ENCODE measurements at regions not wholly inside any gene's neighbourhood (a gene's known extent, or its start where the extent isn't known, plus 50 kb on each side); places are given as distances from the start of the nearest gene placed in this dataset.

DNA sequence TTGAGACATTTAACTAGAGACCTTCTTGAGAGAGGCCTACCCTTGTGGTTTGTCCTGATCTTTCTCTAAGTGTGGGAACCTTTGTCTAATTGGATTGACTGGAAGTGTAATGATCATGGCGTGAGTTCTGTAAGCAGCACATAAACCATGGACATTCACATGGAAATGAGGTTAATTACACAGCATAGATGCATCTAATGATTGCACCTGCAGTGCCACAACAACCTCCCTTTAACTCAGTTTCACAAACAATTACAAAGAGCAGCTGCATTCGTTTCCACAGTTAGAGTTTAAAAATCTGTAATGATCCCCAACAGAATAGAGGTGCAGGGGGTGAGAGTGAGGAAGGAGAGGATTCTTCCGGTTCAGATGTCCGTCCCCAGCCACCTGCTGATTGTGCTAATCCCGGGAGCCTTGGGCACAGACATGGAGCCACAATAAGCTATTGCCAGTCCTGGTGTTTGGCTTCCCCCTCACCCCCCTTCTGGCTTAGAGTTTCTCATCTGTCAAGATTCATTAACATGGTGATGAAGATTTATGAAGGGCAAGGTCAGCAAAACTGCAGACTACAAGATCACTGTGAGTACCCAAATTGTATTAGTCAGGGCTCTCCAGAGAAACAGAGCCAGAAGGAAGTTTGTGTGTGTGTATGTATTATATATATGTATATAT lies 659.2 kb upstream of the SOX9 start:
- Histone ChIP-seq H3K27me3 (no peaks in the 10 kb centered on the region), H3K4me3 (no peak overlapping the region), H3K36me3 (no peaks in the 10 kb centered on the region), H3K4me1 (no peaks in the 10 kb centered on the region), H3K9me3 (no peaks in the 10 kb centered on the region), H3K27ac (no peak overlapping the region)
- ATAC-seq (no peak), DNase-seq (no peak)
- intact Hi-C loops (cut with DNase I) = loop anchor here in 6 of 10 donors (5.0 to 10.0 kb wide), 3 partner anchors 344 to 633 kb away; no protein-coding TSS in a partner anchor
- TF ChIP-seq, protein P1, sequence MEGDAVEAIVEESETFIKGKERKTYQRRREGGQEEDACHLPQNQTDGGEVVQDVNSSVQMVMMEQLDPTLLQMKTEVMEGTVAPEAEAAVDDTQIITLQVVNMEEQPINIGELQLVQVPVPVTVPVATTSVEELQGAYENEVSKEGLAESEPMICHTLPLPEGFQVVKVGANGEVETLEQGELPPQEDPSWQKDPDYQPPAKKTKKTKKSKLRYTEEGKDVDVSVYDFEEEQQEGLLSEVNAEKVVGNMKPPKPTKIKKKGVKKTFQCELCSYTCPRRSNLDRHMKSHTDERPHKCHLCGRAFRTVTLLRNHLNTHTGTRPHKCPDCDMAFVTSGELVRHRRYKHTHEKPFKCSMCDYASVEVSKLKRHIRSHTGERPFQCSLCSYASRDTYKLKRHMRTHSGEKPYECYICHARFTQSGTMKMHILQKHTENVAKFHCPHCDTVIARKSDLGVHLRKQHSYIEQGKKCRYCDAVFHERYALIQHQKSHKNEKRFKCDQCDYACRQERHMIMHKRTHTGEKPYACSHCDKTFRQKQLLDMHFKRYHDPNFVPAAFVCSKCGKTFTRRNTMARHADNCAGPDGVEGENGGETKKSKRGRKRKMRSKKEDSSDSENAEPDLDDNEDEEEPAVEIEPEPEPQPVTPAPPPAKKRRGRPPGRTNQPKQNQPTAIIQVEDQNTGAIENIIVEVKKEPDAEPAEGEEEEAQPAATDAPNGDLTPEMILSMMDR (IDR thresholded peaks at IDR 0.05) = no peak
- WGBS, 2 donors = 84 to 87% methylated on average over 5 of the region's 5 CpGs

DNA sequence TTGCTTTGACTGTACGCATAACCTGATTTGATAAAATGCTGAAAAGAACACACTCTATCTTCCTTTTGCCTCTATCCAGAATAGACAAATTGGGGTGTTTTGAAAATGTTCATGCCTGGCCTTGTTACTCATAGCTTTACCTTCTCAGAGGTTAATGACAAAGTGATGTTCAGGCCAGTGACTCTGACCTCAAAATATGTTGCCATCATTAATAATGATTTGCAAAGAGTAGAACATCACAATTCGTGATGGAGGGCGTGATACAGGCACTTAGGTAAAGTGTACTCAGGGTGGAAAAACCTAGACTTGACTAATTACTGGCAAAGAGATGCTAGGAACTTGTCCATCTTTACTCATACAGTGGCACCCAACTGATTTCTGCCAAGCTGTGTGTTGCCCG lies 656.6 kb upstream of the SOX9 start:
- 82 to 84% methylated on average over 4 of the region's 4 CpGs for WGBS, 2 donors
- ATAC-seq (no peak), DNase-seq (no peak)
- no peaks in the 10 kb centered on the region for H3K27me3 ChIP-seq
- H3K4me3 ChIP-seq = no peak overlapping the region
- no peaks in the 10 kb centered on the region for H3K36me3 ChIP-seq
- intact Hi-C loops (cut with DNase I) = loop anchor here in 6 of 10 donors (5.0 to 10.0 kb wide), 3 partner anchors 347 to 631 kb away; no protein-coding TSS in a partner anchor
- no peaks in the 10 kb centered on the region for H3K9me3 ChIP-seq
- TF ChIP-seq, protein P1 (IDR thresholded peaks at IDR 0.05) = no peak
- H3K27ac ChIP-seq = no peak overlapping the region
- H3K4me1 ChIP-seq = no peaks in the 10 kb centered on the region

DNA sequence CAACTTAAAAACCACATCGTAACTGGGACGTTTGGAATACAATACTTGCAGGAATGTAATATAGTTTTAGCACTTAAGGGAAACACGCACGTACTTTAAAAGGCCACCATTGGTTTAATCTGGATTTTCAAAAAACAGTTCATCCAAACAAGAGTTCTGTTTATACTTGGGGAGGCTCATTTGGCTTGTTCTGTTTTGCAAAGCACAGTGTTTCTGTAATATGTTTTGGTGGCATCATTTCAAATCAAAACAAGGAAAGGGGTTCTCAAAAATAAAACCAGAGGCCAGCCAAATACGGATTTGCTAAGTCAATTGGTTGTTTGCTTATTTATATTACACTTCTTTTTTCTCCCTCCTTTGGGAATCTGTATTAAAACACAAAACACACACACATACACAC lies 656.1 kb upstream of the SOX9 start:
- intact Hi-C loops (cut with DNase I) = loop anchor here in 6 of 10 donors (5.0 to 10.0 kb wide), 3 partner anchors 347 to 630 kb away; no protein-coding TSS in a partner anchor
- ATAC-seq (no peak), DNase-seq (no peak)
- no peaks in the 10 kb centered on the region for H3K36me3 ChIP-seq
- H3K9me3 ChIP-seq = no peaks in the 10 kb centered on the region
- TF ChIP-seq, protein P1 (IDR thresholded peaks at IDR 0.05) = no peak
- H3K4me1 ChIP-seq = no peaks in the 10 kb centered on the region
- 83 to 89% methylated on average over 5 of the region's 5 CpGs for WGBS, 2 donors
- no peak overlapping the region for H3K4me3 ChIP-seq
- H3K27ac ChIP-seq = no peak overlapping the region
- no peaks in the 10 kb centered on the region for H3K27me3 ChIP-seq

DNA sequence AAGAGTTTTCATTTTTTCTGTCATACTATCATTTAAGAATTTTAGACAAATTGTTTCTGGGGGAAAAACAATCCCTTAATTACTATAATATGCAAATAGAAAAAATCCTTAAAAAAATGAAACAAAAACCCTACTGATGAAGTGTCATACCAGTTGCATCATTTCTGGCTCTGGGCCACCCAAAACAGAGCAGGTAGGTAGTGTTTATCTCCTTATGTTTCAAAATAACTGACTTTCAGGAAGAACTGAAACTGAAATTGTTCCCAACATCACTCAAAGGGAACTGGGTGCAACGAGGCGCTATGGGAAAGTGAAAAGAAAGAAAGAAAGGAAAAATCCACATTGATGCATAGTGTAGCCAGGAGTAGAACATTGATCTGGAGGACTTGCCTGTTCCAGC lies 653.1 kb upstream of the SOX9 start:
- H3K4me1 ChIP-seq = no peaks in the 10 kb centered on the region
- no peaks in the 10 kb centered on the region for H3K9me3 ChIP-seq
- no peak overlapping the region for H3K27ac ChIP-seq
- TF ChIP-seq, protein P1 (IDR thresholded peaks at IDR 0.05) = no peak
- DNase-seq (no peak), ATAC-seq (no peak)
- intact Hi-C loops (cut with DNase I) = loop anchor here in 4 of 10 donors (10.0 kb wide), 2 partner anchors 353 to 627 kb away; no protein-coding TSS in a partner anchor
- H3K4me3 ChIP-seq = no peak overlapping the region
- H3K27me3 ChIP-seq = peaks cover 0 to 3% (median 0%) of the 10 kb centered on the region in 7 donors
- 89 to 95% methylated on average over 2 of the region's 2 CpGs for WGBS, 2 donors
- no peaks in the 10 kb centered on the region for H3K36me3 ChIP-seq
